GM18868 (cell line): ENCODE measurements at regions not wholly inside any gene's neighbourhood (a gene's known extent, or its start where the extent isn't known, plus 50 kb on each side); places are given as distances from the start of the nearest gene placed in this dataset.

Experiments
- ATAC-seq: cut with Tn5 transposase; IDR thresholded peaks from one replicate; pipeline ENCODE4 v1.9.1; 2021; ENCODE audit warnings: mild to moderate bottlenecking, moderate library complexity; ENCODE audit not compliant: unreplicated experiment

DNA sequence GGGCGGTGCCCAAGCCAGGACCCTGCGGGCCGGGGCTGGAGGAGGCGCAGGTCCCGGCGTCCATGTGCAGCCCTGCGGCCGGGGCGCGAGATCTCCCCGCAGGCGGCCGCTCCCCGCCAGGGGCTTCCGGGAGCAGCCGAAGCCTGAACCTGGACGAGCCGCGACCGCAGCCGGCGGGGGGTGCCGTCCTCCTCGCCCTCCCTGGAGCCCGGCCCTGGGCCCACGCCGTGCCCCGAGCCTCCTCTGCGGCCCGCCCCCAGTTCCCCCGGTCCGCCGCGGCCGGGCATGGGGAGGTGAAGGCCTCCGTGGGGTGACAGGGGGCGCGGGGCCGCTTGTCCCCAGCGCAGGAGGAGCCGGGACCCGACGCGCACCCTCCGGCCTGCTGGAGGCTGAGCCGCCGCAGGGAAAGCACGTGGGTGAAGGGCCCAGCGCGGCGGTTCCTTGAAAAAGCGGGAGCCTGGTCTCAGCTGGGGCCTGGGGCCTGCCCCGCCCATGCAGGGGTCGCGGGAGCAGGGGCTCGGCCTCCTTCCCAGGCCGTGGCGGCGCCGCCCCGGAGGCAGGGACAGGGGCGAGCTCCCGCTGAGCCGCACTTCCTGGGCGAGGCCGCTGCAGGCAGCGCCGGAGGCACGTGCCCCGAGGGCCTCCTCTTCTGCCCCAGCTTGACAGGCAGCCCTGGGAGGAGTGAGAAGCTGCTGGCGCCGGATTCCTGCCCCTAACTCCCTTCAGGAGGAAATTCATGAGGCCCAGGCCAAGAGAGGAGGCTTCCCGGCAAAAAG is 55.6 kb upstream of the PPP2R5C start:
- peak; percentile 40 for ATAC-seq

DNA sequence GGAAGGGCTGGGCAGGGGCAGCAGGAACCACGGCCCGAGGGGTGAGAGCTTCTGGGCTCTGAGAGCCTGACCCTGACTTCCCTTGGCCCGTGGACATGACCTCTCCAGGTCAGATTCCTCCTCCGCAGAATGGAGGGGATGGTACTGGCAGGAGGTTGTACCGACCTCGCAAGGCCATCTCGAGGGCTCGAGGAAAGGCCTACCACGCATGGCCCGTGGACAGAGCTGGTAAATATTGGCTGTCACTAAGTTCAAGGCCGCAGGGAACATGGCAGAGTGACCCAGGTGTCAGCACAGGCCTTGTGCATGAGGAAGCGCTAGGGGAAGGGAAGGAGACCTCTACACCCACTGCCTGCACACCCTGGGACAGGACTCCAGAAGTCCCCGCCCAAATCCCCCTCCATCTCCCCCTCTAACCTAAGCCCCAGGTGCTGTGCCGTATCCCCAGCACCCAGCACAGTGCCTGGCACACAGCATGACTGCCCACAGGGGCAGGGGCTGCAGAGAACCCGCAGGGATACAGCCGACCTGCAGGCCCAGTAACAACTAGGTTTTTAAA is 54.9 kb upstream of the PPP2R5C start:
- ATAC-seq: no peak

- peak; percentile 47 for ATAC-seq
Measured at GRCh38 chr14:101707068-101707842, 54.3 kb upstream of the PPP2R5C start.

DNA sequence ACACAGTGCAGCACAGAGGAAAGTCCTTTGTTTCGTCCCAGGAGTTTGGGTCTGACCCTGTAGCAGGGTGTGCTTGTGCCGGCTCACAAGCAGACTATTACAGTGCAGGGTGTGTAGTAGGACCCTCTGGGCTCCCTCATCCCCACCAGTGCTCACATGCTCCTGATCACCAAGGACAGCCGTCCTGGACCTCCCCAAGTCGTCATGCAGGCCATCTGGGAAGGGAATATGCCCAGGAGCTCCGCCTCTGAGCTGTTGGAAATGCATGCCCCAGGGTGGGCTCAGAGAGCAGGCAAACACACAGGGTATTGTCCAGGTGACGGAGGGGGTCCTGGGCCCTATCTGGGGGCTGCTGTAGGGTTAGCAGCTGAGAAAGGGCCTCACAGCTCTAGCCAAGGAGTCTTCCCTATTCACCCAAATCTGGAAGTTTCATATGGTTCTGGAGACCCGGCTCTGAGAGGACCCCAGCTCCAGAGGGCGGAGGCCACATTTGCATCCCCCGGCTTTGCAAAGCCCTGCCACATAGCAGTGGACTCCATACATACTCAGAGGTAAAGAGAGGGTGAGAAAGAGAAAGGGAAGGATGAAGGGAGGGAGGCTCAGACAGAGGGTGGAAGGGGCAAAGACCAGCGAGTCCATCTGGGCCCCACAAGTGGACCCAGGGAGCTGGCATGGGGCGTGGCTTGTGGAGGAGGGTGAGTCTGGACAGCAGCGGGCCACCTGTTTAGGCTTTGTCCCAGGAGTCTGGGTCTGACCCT is 53.5 kb upstream of the PPP2R5C start:
- ATAC-seq: no peak

DNA sequence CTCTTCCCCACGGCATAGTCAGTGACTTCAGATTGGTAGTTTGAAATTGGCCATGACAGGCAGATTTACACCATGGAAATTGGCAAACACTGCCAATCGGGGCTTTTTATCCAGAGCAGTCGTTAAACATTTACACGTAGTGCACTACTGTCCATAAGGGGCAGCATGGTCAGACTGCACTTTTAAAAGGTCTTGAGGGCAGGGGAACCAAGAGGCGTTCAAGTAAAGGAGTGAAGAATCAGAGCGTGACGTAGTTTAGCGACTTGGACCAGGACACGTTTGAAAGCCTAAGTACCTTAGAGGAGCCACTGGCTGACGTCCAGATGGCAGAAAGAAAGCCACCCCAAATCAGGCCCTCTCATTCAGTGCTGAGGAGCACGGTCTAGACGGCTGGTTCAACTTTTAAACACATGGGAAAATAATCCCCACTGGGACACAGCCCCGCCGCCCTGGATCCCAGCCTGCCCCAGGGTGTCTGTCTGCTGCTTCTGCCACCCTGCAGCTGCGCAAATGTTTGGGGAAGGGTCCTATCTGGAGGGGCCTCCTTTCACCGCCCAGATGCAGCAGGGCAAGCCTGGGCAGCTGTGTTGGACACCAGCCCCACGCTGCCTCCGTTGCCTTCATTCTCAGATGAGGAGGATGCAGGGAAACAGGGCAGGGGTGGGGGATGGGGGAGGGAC is 52.5 kb upstream of the PPP2R5C start:
- ATAC-seq: no peak

GRCh38 chr14:101709533-101709881 is 52.0 kb upstream of the PPP2R5C start:
- no peak for ATAC-seq

DNA sequence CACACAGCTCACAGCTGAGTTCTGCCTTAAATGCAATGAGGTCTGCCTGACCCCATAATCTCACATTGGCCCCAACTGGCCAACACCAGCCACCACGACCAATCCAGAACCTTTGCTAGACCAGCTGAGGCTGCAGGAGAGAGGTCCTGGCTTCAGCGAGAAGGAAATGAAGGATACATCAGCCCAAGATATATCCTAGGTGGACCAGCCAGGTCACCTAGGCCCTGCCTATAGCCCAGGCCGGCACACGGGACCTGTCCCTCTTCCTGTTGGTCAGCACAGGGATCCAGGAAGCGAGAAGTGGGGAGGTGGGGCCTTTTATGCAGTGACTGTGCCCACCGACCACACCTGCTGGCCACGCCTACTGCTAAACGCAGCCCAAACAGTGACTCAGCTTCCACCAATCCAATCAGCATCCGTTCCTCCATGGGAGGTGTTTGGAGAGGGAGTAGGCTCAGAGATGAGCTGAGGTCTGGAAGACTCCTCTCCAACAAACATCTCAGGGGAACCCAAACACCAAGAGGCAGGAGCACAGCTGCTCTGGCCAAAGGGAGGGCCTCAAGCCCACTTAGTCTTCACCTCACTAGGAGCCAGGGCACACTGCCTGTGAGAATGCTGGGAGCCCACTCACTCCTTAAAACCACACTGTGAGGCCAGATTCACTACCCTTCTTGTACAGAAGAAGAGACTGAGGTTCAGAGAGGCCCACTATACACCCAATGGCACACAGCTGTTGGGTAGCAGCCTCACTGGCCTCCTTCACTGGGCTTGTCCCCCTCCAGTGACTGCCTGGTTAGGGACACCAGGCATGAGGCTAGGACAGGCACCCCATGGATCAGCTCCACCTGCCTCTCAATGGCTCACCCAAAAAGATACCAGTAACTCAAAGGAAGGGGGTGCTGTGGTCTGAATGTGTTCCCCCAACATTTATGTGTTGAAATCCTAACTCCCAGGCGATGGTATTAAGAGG is 51.3 kb upstream of the PPP2R5C start:
- no peak for ATAC-seq

GRCh38 chr14:101711041-101711856 is 50.3 kb upstream of the PPP2R5C start:
- ATAC-seq: no peak
